Glomerular endothelial cell (primary cell): ENCODE measurements at regions not wholly inside any gene's neighbourhood (a gene's known extent, or its start where the extent isn't known, plus 50 kb on each side); places are given as distances from the start of the nearest gene placed in this dataset.

ENCODE experiments used
- DNase-seq: peaks from one replicate; pipeline ENCODE4 v3.0.0-alpha.2; 2011; ENCODE audit warnings: low read depth, low spot score; ENCODE audit errors: extremely low read depth

DNA sequence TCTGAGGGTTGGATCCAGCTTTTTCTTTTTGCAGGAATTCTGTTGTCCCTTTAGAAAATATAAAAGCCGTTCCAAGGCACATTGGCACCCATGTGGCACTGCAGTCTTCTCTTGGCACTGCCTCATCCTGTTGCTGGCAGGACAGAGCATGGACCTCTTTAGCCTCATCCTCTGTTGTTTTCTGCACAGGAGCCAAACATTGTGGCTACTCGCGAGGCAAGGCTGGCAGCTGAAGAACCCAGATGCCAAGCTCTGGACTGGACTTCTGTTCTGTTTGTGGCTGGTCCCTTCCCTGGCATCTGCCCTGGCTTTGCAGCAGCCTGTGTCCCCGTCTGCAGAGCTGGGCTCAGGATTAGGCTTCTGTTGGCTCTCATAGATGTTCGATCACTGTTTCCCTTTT, 224.7 kb upstream of the TBC1D5 start:
- no peak for DNase-seq

- no peak for DNase-seq
These were observed 222.9 kb upstream of the TBC1D5 start for GRCh38 chr3:17965331-17965730.

DNA sequence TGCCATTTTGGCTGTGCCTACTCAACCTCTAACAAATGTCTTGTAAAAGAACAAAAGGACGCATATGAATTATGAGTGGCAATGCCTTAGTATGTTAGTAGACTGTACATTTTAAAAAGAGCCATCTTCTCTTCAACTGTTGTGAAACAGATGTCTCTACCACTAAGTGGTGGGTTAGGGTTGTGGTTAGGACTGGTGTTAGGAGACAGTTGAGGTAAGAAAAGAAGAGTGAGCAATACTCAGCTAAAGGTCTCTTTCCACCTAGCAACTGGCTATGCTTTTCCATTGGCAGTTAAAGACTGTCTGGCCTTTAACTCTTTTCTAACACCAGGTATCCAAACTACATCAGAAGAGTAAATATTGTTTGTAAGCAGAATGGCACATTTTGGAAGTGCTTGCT, 221.7 kb upstream of the TBC1D5 start:
- DNase-seq, result no peak

DNA sequence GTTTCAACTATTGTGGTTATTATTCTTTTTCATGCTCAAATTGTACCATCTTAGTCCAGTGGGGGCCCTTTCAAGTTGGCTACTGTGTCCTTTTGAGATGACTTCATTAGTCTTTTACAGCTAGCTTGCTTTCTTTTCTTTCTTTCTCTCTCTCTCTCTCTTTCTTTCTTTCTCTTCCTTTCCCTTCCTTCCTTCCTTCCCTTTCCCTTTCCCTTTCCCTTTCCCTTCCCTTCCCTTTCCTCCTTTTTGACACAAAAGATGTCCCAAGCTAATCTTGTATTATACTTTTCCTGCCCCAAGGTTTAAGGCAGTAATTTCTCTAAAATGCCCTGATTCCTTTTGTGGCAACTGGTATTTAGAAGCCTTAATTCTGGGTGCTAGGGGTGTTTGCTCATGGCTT, 213.0 kb upstream of the TBC1D5 start:
- no peak for DNase-seq

DNA sequence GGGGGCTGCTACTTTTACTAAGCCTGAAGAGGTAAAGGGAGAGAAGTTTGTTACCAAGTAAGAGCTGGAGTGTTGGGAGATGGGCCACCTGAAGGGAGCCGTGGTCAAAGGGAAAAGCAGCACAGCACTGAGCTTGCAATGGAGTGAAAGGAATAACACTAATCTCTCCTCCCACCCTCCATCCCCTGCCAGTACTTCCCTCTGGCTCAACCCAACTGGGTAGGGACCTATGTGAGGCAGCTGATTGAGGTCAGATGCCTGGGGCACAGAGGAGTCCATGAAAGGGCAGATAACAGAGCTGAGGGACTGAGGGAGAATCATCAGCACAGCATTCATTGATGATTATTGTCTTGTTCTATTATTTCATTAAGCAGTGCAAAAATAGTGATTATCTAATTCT, 212.4 kb upstream of the TBC1D5 start:
- no peak for DNase-seq

DNA sequence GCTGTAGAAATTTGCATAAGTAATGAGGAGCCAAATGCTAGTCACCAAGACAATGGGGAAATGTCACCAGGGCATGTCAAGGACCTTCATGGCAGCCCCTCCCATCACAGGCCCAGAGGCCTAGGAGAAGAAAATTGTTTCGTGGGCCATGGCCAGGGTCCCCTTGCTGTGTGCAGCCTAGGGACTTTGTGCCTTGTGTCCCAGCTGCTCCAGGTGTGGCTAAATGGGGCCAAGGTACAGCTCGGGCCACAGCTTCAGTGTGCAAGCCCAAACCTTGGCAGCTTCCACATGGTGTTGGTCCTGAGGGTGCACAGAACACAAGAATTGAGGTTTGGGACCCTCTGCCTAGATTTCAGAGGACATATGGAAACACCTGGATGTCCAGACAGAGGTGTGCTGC, 208.8 kb upstream of the TBC1D5 start:
- DNase-seq, result no peak

DNA sequence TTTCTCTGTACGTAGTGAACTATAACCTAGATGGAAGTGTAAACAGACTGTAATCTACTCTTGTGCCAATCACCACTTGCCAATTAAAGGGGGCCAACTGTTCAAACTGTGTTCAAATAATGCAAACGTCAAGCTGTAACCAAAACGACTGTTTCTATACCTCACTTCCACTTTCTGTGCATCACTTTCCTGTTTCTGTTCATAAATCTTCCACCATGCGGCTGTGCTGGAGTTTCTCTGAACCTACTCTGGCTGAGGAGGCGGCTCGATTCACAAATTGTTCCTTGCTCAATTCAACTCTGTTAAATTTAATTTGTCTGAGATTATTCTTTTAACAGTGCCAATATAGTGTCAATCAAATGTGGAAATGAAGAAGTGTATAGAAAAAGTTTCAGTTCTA, 206.7 kb upstream of the TBC1D5 start:
- DNase-seq, result no peak

DNA sequence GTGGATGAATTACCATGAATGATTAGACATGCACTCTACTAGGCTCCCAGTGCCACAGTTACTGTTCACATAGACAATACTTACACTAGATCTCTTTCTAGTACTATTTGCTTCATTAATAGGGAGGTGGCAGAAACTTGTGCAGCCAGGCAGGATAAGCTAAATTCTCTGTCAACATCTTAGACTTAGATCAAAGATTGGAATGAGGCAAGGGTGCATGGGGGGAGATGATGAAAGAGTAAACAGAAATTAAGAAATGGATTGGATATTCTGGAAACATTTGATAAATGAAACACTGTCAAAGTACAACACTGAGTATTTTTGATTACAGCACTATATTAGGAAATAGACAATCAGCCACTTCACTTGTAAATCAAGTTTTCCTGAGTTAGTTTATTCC, 205.4 kb upstream of the TBC1D5 start:
- no peak for DNase-seq

GRCh38 chr3:17946619-17947018, 204.2 kb upstream of the TBC1D5 start:
- DNase-seq, result no peak

GRCh38 chr3:17945799-17946399, 203.5 kb upstream of the TBC1D5 start:
- DNase-seq, result no peak

- DNase-seq, result no peak
These were observed 202.8 kb upstream of the TBC1D5 start for GRCh38 chr3:17945018-17945798.

DNA sequence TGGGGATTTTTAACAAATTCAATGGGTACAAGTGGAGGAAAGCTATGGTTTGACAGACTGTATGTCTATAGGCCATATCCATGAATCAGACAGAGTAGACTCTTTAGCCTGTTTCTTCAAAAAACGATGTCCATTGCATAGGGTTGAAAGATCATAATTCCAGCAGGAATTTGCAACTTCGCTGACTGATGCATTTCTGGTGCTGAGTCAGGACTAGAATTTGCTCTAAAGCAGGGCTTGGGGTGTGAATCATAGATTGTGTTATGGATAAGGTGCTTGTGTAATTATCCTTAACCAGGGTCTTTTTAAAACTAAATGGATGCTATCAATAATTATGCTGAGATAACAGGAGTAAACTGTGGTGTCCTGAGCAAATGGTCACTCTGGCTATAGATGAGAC, 200.4 kb upstream of the TBC1D5 start:
- no peak for DNase-seq

DNA sequence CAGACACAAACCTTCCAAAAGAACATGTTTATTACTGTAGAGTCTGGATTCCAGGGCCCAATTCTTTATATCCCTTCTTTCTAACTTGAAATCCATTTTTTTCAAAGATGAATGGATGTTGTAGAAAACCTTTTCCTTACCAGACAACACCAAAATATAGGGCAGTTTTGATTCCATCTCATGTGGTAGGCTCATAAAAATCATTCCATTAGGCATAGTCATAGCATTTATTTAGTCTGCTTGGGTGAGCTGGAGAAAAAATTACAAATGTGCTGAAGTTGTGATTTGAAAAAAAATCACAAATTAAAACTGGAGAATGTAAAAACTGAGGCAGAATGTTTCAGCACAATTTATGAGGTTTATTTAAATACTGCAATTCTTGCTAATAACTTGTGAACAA, 199.3 kb upstream of the TBC1D5 start:
- DNase-seq, result no peak

- DNase-seq, result no peak
These were observed 198.7 kb upstream of the TBC1D5 start for GRCh38 chr3:17941152-17941551.

- DNase-seq, result no peak
These were observed 196.7 kb upstream of the TBC1D5 start for GRCh38 chr3:17939157-17939556.

DNA sequence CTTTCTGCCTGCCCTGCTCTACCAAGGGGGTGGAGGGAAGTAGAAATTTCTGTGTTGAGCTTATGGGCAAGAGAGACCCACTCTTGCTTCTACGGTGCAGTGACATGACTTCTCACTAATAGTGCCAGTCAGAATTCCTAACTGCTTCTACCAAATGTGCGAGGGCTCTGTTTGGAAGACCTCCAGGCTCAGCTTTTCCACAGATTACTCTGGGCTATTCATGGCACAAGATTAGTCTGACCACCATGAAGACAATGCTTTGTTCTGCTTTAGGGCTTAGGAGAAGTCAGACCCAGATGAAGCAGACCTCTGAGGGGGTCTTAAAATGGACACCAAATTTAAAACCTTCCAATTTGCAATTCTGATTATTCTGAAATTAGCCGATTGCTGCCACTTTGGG, 195.9 kb upstream of the TBC1D5 start:
- no peak for DNase-seq

DNA sequence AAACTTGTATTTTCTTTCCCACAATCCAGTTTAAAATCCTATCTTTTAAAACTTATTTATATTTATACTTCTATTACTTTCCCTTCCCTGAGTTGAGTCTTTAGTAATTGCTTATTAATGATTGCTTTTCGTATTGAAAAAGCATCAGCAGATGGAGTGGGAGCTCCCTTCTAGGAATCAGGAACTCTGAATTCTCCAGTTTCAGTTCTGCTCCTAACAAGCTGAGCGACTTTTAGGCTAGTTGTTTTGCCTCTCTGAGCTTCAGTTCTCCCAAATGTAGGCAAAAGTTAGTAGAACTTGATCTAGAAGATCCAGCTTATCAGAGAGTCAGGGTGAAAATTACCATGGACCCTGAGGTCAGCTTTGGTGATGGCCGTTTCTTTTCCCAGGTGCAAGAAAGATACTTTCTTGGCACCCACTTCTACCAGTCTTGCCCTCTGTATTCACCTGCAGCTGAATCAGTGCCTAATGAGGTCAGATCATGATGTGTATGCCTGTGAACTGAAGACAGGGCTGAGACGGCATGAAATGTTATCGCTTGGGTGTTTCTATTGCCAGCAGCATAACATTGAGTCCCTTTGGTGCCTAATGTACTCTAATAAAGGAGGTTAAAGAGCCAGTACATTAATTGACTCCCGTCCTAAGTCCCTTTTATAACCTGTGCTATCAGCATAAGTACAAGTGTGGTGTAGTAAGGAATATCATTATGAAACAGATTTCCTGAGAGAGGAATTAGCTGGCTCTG, 194.5 kb upstream of the TBC1D5 start:
- no peak for DNase-seq

DNA sequence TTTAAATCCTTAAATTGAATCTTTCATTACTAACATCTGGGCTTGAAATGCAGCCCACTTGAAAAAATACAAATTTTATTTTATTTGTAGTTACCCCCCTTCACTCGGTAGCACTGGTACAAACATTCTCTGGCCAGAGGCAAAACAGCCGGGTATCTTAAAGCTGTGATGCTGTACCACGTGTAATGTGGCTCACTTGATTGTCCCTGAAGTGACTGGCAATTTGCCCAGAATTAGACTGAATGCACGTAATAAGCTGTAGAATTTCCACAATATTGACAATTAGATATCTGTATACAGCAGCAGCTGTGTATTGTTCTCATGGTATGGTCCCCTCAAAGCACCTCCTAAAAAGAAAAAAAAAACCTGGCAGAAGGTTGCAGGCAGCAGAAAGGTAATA, 192.8 kb upstream of the TBC1D5 start:
- DNase-seq, result no peak

GRCh38 chr3:17932136-17932771, 189.8 kb upstream of the TBC1D5 start:
- DNase-seq, result no peak

DNA sequence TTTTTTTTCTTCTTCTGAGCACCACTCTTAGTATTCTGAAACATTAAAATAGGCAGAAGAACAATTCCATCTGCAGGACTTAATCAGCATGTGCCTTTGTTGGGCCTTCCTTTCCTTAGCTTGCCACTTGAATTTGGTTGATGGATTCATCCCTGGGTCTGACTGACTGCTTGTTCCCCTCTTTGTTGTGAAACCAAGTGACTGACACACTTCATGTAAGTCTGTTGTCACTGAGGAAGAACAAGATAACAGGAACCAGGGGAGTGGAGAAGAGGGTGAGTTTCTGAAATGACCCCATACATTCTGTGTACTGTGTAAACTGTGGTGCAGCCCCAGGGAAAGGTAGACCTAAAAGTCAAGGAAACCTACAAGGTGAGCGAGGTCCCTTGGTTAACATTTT, 188.7 kb upstream of the TBC1D5 start:
- DNase-seq, result no peak

GRCh38 chr3:17928502-17929145, 186.2 kb upstream of the TBC1D5 start:
- DNase-seq, result no peak
